Astrocyte (in vitro differentiated cells and primary cell): ENCODE measurements at regions not wholly inside any gene's neighbourhood (a gene's known extent, or its start where the extent isn't known, plus 50 kb on each side); places are given as distances from the start of the nearest gene placed in this dataset.
A peak's percentile ranks its signal among the peaks of the same experiment; 100 is the strongest.

Experiments used
- DNase-seq: peaks from one replicate; pipeline ENCODE4 v3.0.0-alpha.2; 2010; ENCODE audit warnings: low read depth
- FAIRE-seq: peaks from 2 replicates; lab custom pipeline; 2011; peaks lifted over from hg19 to GRCh38; lab: Jason Lieb, UNC
- H2AFZ ChIP-seq: 2 replicates; pipeline ENCODE4 v1.6.0; 2012; ENCODE audit warnings: low read depth, low read length, inconsistent platforms
- H3K27ac ChIP-seq: 2 replicates; pipeline ENCODE4 v1.5.1; 2011; ENCODE audit warnings: low read depth, low read length, inconsistent platforms
- H3K27me3 ChIP-seq: 2 replicates; pipeline ENCODE4 v1.6.0; 2011; ENCODE audit warnings: low read length, inconsistent platforms; ENCODE audit not compliant: insufficient read depth
- H3K36me3 ChIP-seq: 2 replicates; pipeline ENCODE4 v1.5.1; 2011; ENCODE audit warnings: low read length, inconsistent platforms; ENCODE audit not compliant: insufficient read depth
- H3K4me1 ChIP-seq: 2 replicates; pipeline ENCODE4 v1.5.1; 2011; ENCODE audit warnings: low read length, inconsistent platforms; ENCODE audit not compliant: insufficient read depth
- H3K4me2 ChIP-seq: 2 replicates; pipeline ENCODE4 v1.6.0; 2012; ENCODE audit warnings: low read length, inconsistent platforms
- H3K4me3 ChIP-seq: 2 replicates; pipeline ENCODE4 v1.5.1; 2011; ENCODE audit warnings: low read depth, mild to moderate bottlenecking, low read length, inconsistent platforms; ENCODE audit not compliant: insufficient read depth
- H3K79me2 ChIP-seq: 2 replicates; pipeline ENCODE4 v1.6.0; 2012; ENCODE audit warnings: mild to moderate bottlenecking, low read length, inconsistent platforms; ENCODE audit not compliant: insufficient read depth
- H3K9ac ChIP-seq: 2 replicates; pipeline ENCODE4 v1.6.0; 2012; ENCODE audit warnings: mild to moderate bottlenecking, low read length, inconsistent platforms
- H3K9me3 ChIP-seq: 2 replicates; pipeline ENCODE4 v1.5.1; 2012; ENCODE audit warnings: low read depth, mild to moderate bottlenecking, low read length, inconsistent platforms; ENCODE audit not compliant: insufficient read depth
- H4K20me1 ChIP-seq: 2 replicates; pipeline ENCODE4 v1.6.0; 2012; ENCODE audit warnings: low read length, inconsistent platforms; ENCODE audit not compliant: insufficient read depth
- H3K27ac Mint-ChIP-seq: one replicate; pipeline ENCODE4 v1.8.0; 2021; ENCODE audit warnings: mild to moderate bottlenecking, mixed read lengths; ENCODE audit not compliant: unreplicated experiment
- H3K27me3 Mint-ChIP-seq: one replicate; pipeline ENCODE4 v1.8.0; 2021; ENCODE audit warnings: low read depth, mixed read lengths; ENCODE audit not compliant: unreplicated experiment
- H3K36me3 Mint-ChIP-seq: one replicate; pipeline ENCODE4 v1.8.0; 2021; ENCODE audit warnings: low read depth, mixed read lengths; ENCODE audit not compliant: unreplicated experiment
- H3K4me1 Mint-ChIP-seq: one replicate; pipeline ENCODE4 v1.8.0; 2021; ENCODE audit warnings: low read depth, mixed read lengths; ENCODE audit not compliant: unreplicated experiment
- H3K4me3 Mint-ChIP-seq: one replicate; pipeline ENCODE4 v1.8.0; 2021; ENCODE audit warnings: mild to moderate bottlenecking, moderate library complexity, mixed read lengths; ENCODE audit not compliant: unreplicated experiment
- H3K9me3 Mint-ChIP-seq: one replicate; pipeline ENCODE4 v1.8.0; 2021; ENCODE audit warnings: mild to moderate bottlenecking, mixed read lengths; ENCODE audit not compliant: unreplicated experiment
- EZH2 ChIP-seq: IDR thresholded peaks from 2 replicates; pipeline ENCODE4 v1.6.1; 2012; ENCODE audit warnings: mild to moderate bottlenecking, low read length, inconsistent platforms; ENCODE audit not compliant: insufficient read depth
- TF ChIP-seq, protein P1 (sequence below): IDR thresholded peaks from 2 replicates; pipeline ENCODE4 v1.5.1; 2011; ENCODE audit warnings: low read depth, mild to moderate bottlenecking, inconsistent platforms, low read length, moderate library complexity; ENCODE audit not compliant: insufficient read depth

DNA sequence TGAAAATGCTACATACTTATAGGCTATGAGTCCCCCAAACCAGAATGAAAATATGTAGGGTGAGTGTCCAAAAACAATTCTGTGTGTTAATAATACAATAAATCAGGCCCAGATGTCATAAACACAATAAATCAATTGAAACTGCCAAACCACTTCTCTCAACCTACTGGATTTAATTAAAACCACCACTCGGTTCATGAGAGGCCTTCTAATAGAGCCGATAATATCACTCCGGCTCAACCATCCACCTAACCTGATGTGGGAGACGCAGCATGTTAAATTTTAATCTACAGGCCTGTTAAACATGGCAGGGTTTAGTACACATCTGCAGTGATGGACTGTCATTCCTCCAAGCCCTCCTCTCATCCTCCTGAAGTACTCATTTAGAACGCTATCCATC is 734.5 kb upstream of the ZNF608 start:
- Histone ChIP-seq H4K20me1 (no peaks in the 10 kb centered on the region), H3K4me3 (no peak overlapping the region), H2AFZ (no peak overlapping the region), H3K36me3 (no peaks in the 10 kb centered on the region), H3K4me1 (peaks cover 34% of the 10 kb centered on the region), H3K79me2 (no peaks in the 10 kb centered on the region), H3K9ac (no peak overlapping the region), H3K9me3 (no peaks in the 10 kb centered on the region), H3K4me2 (no peak overlapping the region), H3K27ac (no peak overlapping the region), H3K27me3 (no peaks in the 10 kb centered on the region)
- no peak overlapping the region for H3K27ac Mint-ChIP-seq
- no peaks in the 10 kb centered on the region for H3K36me3 Mint-ChIP-seq
- DNase-seq = no peak
- no peak overlapping the region for H3K4me3 Mint-ChIP-seq
- peaks cover 35% of the 10 kb centered on the region for H3K4me1 Mint-ChIP-seq
- no peak for TF ChIP-seq EZH2
- TF ChIP-seq, protein P1, sequence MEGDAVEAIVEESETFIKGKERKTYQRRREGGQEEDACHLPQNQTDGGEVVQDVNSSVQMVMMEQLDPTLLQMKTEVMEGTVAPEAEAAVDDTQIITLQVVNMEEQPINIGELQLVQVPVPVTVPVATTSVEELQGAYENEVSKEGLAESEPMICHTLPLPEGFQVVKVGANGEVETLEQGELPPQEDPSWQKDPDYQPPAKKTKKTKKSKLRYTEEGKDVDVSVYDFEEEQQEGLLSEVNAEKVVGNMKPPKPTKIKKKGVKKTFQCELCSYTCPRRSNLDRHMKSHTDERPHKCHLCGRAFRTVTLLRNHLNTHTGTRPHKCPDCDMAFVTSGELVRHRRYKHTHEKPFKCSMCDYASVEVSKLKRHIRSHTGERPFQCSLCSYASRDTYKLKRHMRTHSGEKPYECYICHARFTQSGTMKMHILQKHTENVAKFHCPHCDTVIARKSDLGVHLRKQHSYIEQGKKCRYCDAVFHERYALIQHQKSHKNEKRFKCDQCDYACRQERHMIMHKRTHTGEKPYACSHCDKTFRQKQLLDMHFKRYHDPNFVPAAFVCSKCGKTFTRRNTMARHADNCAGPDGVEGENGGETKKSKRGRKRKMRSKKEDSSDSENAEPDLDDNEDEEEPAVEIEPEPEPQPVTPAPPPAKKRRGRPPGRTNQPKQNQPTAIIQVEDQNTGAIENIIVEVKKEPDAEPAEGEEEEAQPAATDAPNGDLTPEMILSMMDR = no peak
- no peaks in the 10 kb centered on the region for H3K9me3 Mint-ChIP-seq
- H3K27me3 Mint-ChIP-seq = no peaks in the 10 kb centered on the region
- no peak for FAIRE-seq

DNA sequence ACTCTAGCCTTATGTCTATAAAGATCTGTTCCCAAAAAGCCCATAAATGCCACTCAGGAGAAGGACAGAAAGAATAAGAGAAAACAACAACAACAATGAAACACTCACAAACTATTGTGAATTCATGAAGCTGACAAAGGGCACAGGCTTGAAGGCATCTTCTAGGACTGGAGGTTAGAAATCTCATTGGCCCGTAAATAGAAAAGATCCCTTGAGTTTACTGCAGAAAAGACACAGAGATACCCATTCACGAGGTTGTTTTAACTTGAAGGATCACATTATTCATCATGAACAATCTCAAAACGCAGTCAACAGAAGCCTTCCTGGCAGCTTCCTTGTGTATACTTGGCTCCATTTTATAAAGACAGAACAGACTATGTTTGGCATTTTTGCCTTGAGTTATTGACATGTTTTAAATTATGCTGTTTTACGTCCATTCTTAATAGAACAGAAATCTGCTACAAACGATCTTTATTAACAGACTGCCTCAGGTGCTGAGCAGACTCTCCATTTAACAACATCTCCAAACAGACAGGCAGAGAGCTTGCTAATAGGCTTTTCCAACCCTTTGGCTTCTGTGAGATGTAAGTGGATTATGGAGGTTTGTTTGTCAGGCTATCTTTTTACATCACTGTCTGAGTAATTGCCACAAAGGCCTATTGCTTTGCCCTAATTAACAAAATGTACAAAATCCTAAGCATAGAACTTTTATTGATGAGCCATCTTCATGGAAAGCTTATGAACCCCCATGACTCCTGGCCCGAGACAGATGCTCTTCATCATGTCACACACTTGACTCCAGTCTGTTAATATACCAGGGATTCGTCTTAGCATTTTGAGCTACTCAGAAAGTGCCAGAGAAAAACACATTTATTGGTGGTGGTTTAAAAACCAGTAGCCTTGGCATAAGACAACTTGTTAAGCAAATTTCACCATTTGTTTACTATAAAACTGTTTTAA is 735.3 kb upstream of the ZNF608 start:
- Histone ChIP-seq H2AFZ (no peak overlapping the region), H3K4me2 (no peak overlapping the region), H3K4me1 (peaks cover 40% of the 10 kb centered on the region), H3K9me3 (no peaks in the 10 kb centered on the region), H3K9ac (no peak overlapping the region), H4K20me1 (no peaks in the 10 kb centered on the region), H3K36me3 (no peaks in the 10 kb centered on the region), H3K27ac (no peak overlapping the region), H3K4me3 (no peak overlapping the region), H3K79me2 (no peaks in the 10 kb centered on the region), H3K27me3 (no peaks in the 10 kb centered on the region)
- Mint-ChIP-seq H3K36me3 (no peaks in the 10 kb centered on the region), H3K4me1 (peaks cover 38% of the 10 kb centered on the region), H3K27ac (no peak overlapping the region), H3K27me3 (no peaks in the 10 kb centered on the region), H3K4me3 (no peak overlapping the region), H3K9me3 (no peaks in the 10 kb centered on the region)
- FAIRE-seq (no peak), DNase-seq (no peak)
- TF ChIP-seq, protein P1 = no peak
- no peak for TF ChIP-seq EZH2

DNA sequence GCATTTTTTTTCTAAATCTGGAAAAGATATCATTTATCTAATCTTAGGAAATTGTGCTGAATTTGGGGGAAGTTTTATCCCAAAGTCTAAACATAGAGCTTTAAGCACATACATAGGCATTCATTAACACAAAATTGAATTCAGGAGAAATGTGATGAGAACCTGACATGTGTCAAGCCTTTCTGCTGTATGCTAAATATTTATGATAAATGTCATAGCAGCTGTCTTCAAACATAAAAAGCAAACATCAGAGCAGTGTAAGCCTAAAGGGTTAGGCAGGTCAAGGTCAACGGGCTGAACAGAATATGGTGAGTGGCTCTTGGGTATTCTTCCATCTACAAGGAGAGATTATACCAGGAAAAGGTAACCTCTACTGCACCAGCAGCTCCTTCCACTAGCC is 737.2 kb upstream of the ZNF608 start:
- Mint-ChIP-seq H3K27me3 (no peaks in the 10 kb centered on the region), H3K4me3 (no peak overlapping the region), H3K9me3 (no peaks in the 10 kb centered on the region), H3K36me3 (no peaks in the 10 kb centered on the region), H3K27ac (no peak overlapping the region), H3K4me1 (peaks cover 35% of the 10 kb centered on the region)
- FAIRE-seq = no peak
- H3K27me3 ChIP-seq = no peaks in the 10 kb centered on the region
- H3K36me3 ChIP-seq = no peaks in the 10 kb centered on the region
- H3K79me2 ChIP-seq = no peaks in the 10 kb centered on the region
- DNase-seq = no peak
- no peak overlapping the region for H3K9ac ChIP-seq
- peaks cover 34% of the 10 kb centered on the region for H3K4me1 ChIP-seq
- H3K4me2 ChIP-seq = peak overlapping the region; percentile 80
- no peak for TF ChIP-seq EZH2
- TF ChIP-seq, protein P1 = no peak
- H3K4me3 ChIP-seq = no peak overlapping the region
- no peak overlapping the region for H2AFZ ChIP-seq
- no peaks in the 10 kb centered on the region for H3K9me3 ChIP-seq
- H4K20me1 ChIP-seq = no peaks in the 10 kb centered on the region
- H3K27ac ChIP-seq = peak overlapping the region; percentile 89
